DND-41 (cell line): ENCODE measurements at regions not wholly inside any gene's neighbourhood (a gene's known extent, or its start where the extent isn't known, plus 50 kb on each side); places are given as distances from the start of the nearest gene placed in this dataset.

ENCODE experiments used
- CTCF ChIP-seq: IDR thresholded peaks from 2 replicates; pipeline ENCODE4 v1.5.1; 2012; ENCODE audit warnings: borderline replicate concordance, low read length, moderate library complexity, mild to moderate bottlenecking; ENCODE audit not compliant: poor library complexity, severe bottlenecking; ENCODE audit errors: extremely low read depth
- EZH2 ChIP-seq: IDR thresholded peaks from 3 replicates; pipeline ENCODE4 v1.6.1; 2012; ENCODE audit warnings: borderline replicate concordance, low read depth, mild to moderate bottlenecking, moderate library complexity, low read length, inconsistent platforms; ENCODE audit not compliant: severe bottlenecking

DNA sequence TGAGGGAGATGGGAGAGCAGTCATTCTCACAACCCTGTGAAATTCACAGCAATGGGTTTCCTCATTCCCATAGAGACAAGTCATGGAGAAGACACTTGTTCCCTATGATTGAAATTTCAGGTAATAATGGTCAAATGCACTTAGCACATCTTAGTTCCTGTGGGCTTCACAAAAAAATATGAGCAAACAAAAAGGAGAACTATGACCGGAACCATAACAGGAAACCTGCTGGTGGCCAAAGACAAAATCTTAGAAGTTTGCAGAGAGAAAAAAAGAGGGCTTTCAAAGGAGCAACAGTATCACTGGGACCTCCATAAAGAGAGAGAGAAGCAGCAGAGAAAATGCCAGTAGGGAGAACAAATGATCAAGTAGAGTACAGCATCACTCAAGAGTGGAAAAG, 138.9 kb upstream of the APCDD1 start:
- TF ChIP-seq EZH2 (no peak), CTCF (no peak)
